ENCODE measurements at regions not wholly inside any gene's neighbourhood (a gene's known extent, or its start where the extent isn't known, plus 50 kb on each side); places are given as distances from the start of the nearest gene placed in this dataset.

- ATAC-seq (no peak), DNase-seq (ENCODE audit: low read depth, low spot score) (no peak)
- ChIA-PET POLR2A (no interaction called here), CTCF (no interaction called here)
- no peak for TF ChIP-seq POLR2AphosphoS5 (IDR thresholded peaks at IDR 0.05; ENCODE audit: low read depth, low read length)
- no peak for TF ChIP-seq TCF7L2 (IDR thresholded peaks at IDR 0.05; ENCODE audit: low read depth, low read length)
- H3K9me3 ChIP-seq (ENCODE audit: control insufficient read depth, insufficient read depth, low read depth, low read length) = no peaks in the 10 kb centered on the region
- H3K4me3 ChIP-seq (ENCODE audit: low read depth in 2 of 2, low read length in 2 of 2) = no peak overlapping the region
- no peaks in the 10 kb centered on the region for H3K36me3 ChIP-seq (ENCODE audit: control insufficient read depth, insufficient read depth, low read length)
- BruUV-seq (replicated peaks) = no TSS peak
- no peaks in the 10 kb centered on the region for H3K4me1 ChIP-seq (ENCODE audit: control insufficient read depth, insufficient read depth, low read length)
- intact Hi-C loops (cut with micrococcal nuclease; ENCODE audit: unreplicated experiment) (no loop called here), in situ Hi-C loops (cut with HindIII; ENCODE audit: low pct_unique_long_range_greater_than_20kb, low sequenced_read_pairs) (no loop called here)
- no peak overlapping the region for H3K27ac ChIP-seq (ENCODE audit: low read length)
- H3K27me3 ChIP-seq (ENCODE audit: control insufficient read depth, insufficient read depth, low read length) = no peaks in the 10 kb centered on the region
Observed at GRCh38 chr6:144888621-144889020, 603.5 kb downstream of the UTRN start.

DNA sequence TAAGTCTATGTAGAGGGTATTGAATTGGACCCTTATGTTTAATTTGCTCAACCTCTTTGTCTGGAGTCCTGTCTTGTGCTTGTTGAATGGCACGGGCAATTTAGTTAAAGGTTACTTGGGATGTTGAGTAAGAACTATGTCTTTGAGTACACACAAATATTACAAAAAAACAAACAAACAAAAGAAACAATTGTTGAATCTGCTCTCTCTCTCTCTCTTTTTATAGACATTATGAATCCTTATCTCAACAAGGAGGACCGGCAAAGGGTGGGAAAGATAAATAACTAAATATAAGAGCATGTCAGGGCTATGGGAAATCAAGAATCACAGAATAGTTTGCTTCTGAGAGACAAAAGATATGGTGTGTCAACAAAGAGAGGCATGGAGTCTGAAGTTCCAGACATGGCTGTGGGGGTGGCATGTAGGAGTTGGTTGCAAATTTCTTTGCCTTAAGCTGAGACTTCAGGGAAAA lies 608.6 kb downstream of the UTRN start:
- CTCF ChIA-PET = no interaction called here
- no peak for TF ChIP-seq SIN3A (IDR thresholded peaks at IDR 0.05; ENCODE audit: borderline replicate concordance, insufficient read depth, low read depth, low read length)
- no peak for TF ChIP-seq POLR2AphosphoS5 (IDR thresholded peaks at IDR 0.05; ENCODE audit: low read depth, low read length)
- POLR2A ChIA-PET = no interaction called here
- BruUV-seq (replicated peaks) = no TSS peak
- Histone ChIP-seq H3K4me3 (ENCODE audit: low read depth in 2 of 2, low read length in 2 of 2) (no peak overlapping the region), H3K27me3 (ENCODE audit: control insufficient read depth, insufficient read depth, low read length) (no peaks in the 10 kb centered on the region), H3K9me3 (ENCODE audit: control insufficient read depth, insufficient read depth, low read depth, low read length) (no peaks in the 10 kb centered on the region), H3K27ac (ENCODE audit: low read length) (no peak overlapping the region), H3K36me3 (ENCODE audit: control insufficient read depth, insufficient read depth, low read length) (no peaks in the 10 kb centered on the region), H3K4me1 (ENCODE audit: control insufficient read depth, insufficient read depth, low read length) (peaks cover 10% of the 10 kb centered on the region)
- ATAC-seq = no peak
- intact Hi-C loops (cut with micrococcal nuclease; ENCODE audit: unreplicated experiment) (no loop called here), in situ Hi-C loops (cut with HindIII; ENCODE audit: low pct_unique_long_range_greater_than_20kb, low sequenced_read_pairs) (no loop called here)
- DNase-seq (ENCODE audit: low read depth, low spot score) = no peak

- TF ChIP-seq, protein P1, sequence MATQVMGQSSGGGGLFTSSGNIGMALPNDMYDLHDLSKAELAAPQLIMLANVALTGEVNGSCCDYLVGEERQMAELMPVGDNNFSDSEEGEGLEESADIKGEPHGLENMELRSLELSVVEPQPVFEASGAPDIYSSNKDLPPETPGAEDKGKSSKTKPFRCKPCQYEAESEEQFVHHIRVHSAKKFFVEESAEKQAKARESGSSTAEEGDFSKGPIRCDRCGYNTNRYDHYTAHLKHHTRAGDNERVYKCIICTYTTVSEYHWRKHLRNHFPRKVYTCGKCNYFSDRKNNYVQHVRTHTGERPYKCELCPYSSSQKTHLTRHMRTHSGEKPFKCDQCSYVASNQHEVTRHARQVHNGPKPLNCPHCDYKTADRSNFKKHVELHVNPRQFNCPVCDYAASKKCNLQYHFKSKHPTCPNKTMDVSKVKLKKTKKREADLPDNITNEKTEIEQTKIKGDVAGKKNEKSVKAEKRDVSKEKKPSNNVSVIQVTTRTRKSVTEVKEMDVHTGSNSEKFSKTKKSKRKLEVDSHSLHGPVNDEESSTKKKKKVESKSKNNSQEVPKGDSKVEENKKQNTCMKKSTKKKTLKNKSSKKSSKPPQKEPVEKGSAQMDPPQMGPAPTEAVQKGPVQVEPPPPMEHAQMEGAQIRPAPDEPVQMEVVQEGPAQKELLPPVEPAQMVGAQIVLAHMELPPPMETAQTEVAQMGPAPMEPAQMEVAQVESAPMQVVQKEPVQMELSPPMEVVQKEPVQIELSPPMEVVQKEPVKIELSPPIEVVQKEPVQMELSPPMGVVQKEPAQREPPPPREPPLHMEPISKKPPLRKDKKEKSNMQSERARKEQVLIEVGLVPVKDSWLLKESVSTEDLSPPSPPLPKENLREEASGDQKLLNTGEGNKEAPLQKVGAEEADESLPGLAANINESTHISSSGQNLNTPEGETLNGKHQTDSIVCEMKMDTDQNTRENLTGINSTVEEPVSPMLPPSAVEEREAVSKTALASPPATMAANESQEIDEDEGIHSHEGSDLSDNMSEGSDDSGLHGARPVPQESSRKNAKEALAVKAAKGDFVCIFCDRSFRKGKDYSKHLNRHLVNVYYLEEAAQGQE (IDR thresholded peaks at IDR 0.05; ENCODE audit: insufficient read depth in 1 of 2, low read depth in 2 of 2, low read length in 1 of 2) = no peak
- TF ChIP-seq POLR2AphosphoS5 (IDR thresholded peaks at IDR 0.05; ENCODE audit: low read depth, low read length) (no peak), TCF7L2 (IDR thresholded peaks at IDR 0.05; ENCODE audit: low read depth, low read length) (no peak), SIN3A (IDR thresholded peaks at IDR 0.05; ENCODE audit: borderline replicate concordance, insufficient read depth, low read depth, low read length) (no peak)
- POLR2A ChIA-PET = no interaction called here
- Histone ChIP-seq H3K4me3 (ENCODE audit: low read depth in 2 of 2, low read length in 2 of 2) (no peak overlapping the region), H3K27me3 (ENCODE audit: control insufficient read depth, insufficient read depth, low read length) (no peaks in the 10 kb centered on the region), H3K36me3 (ENCODE audit: control insufficient read depth, insufficient read depth, low read length) (no peaks in the 10 kb centered on the region), H3K9me3 (ENCODE audit: control insufficient read depth, insufficient read depth, low read depth, low read length) (no peaks in the 10 kb centered on the region), H3K4me1 (ENCODE audit: control insufficient read depth, insufficient read depth, low read length) (peaks cover 10% of the 10 kb centered on the region), H3K27ac (ENCODE audit: low read length) (no peak overlapping the region)
- ATAC-seq = no peak
- BruUV-seq (replicated peaks) = no TSS peak
- DNase-seq (ENCODE audit: low read depth, low spot score) = no peak
- CTCF ChIA-PET = no interaction called here
- intact Hi-C loops (cut with micrococcal nuclease; ENCODE audit: unreplicated experiment) (no loop called here), in situ Hi-C loops (cut with HindIII; ENCODE audit: low pct_unique_long_range_greater_than_20kb, low sequenced_read_pairs) (no loop called here)
Observed at GRCh38 chr6:144894240-144894639, 609.1 kb downstream of the UTRN start.
